ENCODE measurements at regions not wholly inside any gene's neighbourhood (a gene's known extent, or its start where the extent isn't known, plus 50 kb on each side); places are given as distances from the start of the nearest gene placed in this dataset.

DNA sequence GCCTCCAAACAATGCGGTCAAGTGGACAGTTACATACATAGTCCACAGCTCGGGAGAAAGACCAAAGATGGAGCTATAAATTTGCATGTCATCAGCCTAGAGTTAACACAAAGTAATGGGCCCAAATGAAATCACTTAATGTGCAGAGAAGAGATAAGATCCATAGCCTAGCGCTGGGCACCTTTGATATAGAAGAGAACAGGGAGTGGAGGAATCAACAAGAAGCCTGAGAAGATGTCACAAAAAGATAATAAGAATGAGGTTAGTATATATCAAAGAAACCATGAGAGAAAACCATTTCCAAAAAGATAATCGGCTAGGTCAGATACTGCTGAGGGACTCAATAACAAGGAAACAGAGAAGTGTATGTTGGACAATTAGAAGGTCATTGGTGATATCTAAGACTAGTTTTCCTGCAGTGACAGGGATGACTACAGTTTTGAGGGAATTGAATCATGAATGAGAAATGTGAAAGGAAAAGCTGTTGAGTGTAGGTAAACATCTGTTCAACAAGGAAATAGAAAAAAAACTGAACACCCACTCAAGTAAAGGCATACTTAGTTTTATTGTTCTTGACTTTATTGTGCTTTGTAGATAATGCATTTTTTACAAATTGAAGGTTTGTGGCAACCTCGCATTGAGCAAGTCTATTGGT, 68.7 kb upstream of the CDH6 start:
- TF ChIP-seq, protein P1, sequence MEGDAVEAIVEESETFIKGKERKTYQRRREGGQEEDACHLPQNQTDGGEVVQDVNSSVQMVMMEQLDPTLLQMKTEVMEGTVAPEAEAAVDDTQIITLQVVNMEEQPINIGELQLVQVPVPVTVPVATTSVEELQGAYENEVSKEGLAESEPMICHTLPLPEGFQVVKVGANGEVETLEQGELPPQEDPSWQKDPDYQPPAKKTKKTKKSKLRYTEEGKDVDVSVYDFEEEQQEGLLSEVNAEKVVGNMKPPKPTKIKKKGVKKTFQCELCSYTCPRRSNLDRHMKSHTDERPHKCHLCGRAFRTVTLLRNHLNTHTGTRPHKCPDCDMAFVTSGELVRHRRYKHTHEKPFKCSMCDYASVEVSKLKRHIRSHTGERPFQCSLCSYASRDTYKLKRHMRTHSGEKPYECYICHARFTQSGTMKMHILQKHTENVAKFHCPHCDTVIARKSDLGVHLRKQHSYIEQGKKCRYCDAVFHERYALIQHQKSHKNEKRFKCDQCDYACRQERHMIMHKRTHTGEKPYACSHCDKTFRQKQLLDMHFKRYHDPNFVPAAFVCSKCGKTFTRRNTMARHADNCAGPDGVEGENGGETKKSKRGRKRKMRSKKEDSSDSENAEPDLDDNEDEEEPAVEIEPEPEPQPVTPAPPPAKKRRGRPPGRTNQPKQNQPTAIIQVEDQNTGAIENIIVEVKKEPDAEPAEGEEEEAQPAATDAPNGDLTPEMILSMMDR (IDR thresholded peaks at IDR 0.05): no peak
- TF ChIP-seq EZH2 (IDR thresholded peaks at IDR 0.05): no peak
